GM10266 (cell line): ENCODE measurements at regions not wholly inside any gene's neighbourhood (a gene's known extent, or its start where the extent isn't known, plus 50 kb on each side); places are given as distances from the start of the nearest gene placed in this dataset.

Source experiments
- DNase-seq: peaks from one replicate; pipeline ENCODE4 v3.0.0; 2012; ENCODE audit errors: extremely low spot score
- CTCF ChIP-seq: IDR thresholded peaks from 2 replicates; pipeline ENCODE4 v1.5.1; 2012; ENCODE audit warnings: mild to moderate bottlenecking, low read depth; ENCODE audit not compliant: control insufficient read depth, insufficient read depth; ENCODE audit errors: missing control alignments

- DNase-seq: no peak
- no peak for TF ChIP-seq CTCF
Measured at GRCh38 chr5:116842514-116842961, 267.9 kb upstream of the SEMA6A start.

GRCh38 chr5:116841734-116842133 is 267.1 kb upstream of the SEMA6A start:
- no peak for DNase-seq
- no peak for TF ChIP-seq CTCF

GRCh38 chr5:116838011-116838536 is 263.5 kb upstream of the SEMA6A start:
- TF ChIP-seq CTCF: no peak

GRCh38 chr5:116834796-116835515 is 260.3 kb upstream of the SEMA6A start:
- no peak for TF ChIP-seq CTCF
- no peak for DNase-seq

More at GRCh38 chr5:116838011-116838536, 263.5 kb upstream of the SEMA6A start:
- no peak for DNase-seq

- DNase-seq: no peak
- no peak for TF ChIP-seq CTCF
Measured at GRCh38 chr5:116830079-116830478, 255.5 kb upstream of the SEMA6A start.

- TF ChIP-seq CTCF: no peak
- no peak for DNase-seq
Measured at GRCh38 chr5:116827078-116827477, 252.5 kb upstream of the SEMA6A start.

GRCh38 chr5:116825486-116825885 is 250.9 kb upstream of the SEMA6A start:
- no peak for TF ChIP-seq CTCF

More at GRCh38 chr5:116825486-116825885, 250.9 kb upstream of the SEMA6A start:
- DNase-seq: no peak
